HCT116 (cell line): ENCODE measurements at regions not wholly inside any gene's neighbourhood (a gene's known extent, or its start where the extent isn't known, plus 50 kb on each side); places are given as distances from the start of the nearest gene placed in this dataset.
A peak's percentile ranks its signal among the peaks of the same experiment; 100 is the strongest.
"Not testable (repeated sequence)": the region's sequence is repeated elsewhere in the genome, so short reads cannot be mapped to it uniquely, and the experiment has no call there.

Experiments
- ATAC-seq: fragments of 200-7000 bp; cut with Tn5 transposase; 2 replicates; pipeline ENCODE4 v1.9.1; 2020; ENCODE audit warnings: mild to moderate bottlenecking, moderate library complexity
- BruUV-seq: library from RNA; stranded (reverse); fragments of 400-500 nt; replicated peaks from 2 replicates; lab custom pipeline; 2021; lab: Mats Ljungman, UMichigan
- CTCF ChIA-PET: fragments of 300-600 bp; sonication (Branson Sonifier 250); formaldehyde crosslinking; loops from one replicate; lab custom pipeline; 2021; ENCODE audit warnings: antibody characterized with exemption; lab: Charles Lee
- POLR2A ChIA-PET: fragments of 300-600, 350-600 bp; sonication (Branson Sonifier 250); formaldehyde crosslinking; loops from one replicate; lab custom pipeline; 2021; ENCODE audit warnings: antibody characterized with exemption; lab: Charles Lee
- RAD21 ChIA-PET, 2 experiments: fragments of 300-600 bp; sonication (Branson Sonifier 250); formaldehyde crosslinking; loops; one replicate each; lab custom pipeline; 2023; ENCODE audit warnings: low total read pairs in 2 of 2; ENCODE audit not compliant: uncharacterized antibody in 2 of 2, unreplicated experiment in 2 of 2, low non-redundant PET in 1 of 2; lab: Charles Lee
- DNase-seq: peaks from one replicate; pipeline ENCODE4 v3.0.0-alpha.2; 2010; ENCODE audit warnings: low read depth, low spot score
- H2AFZ ChIP-seq: fragments of 200-600 bp; shearing (Covaris generic), sonication (generic); 2 replicates; pipeline ENCODE4 v1.6.1; 2017; ENCODE audit warnings: low read depth, mixed run types, mixed read lengths, antibody characterized with exemption, low read length; ENCODE audit not compliant: poor library complexity, severe bottlenecking
- H3K27ac ChIP-seq: 2 replicates; pipeline ENCODE4 v1.5.1; 2012; ENCODE audit warnings: low read depth, low read length
- H3K27me3 ChIP-seq: fragments of 200-600 bp; sonication (generic); 2 replicates; pipeline ENCODE4 v1.6.1; 2016; ENCODE audit warnings: mixed run types, low read length, mixed read lengths; ENCODE audit not compliant: insufficient read depth
- H3K36me3 ChIP-seq, 2 experiments: fragments of 200-500 bp in 1 of 2; fragments of 200-600 bp in 1 of 2; sonication (Bioruptor generic) in 1 of 2; sonication (generic) in 1 of 2; 2 replicates each; pipeline versions ENCODE4 v1.5.1 to v1.6.1; 2014 to 2016; ENCODE audit warnings: low read length in 2 of 2, inconsistent platforms in 1 of 2, mixed read lengths in 1 of 2, mixed run types in 1 of 2; ENCODE audit not compliant: insufficient read depth in 2 of 2, control insufficient read depth in 1 of 2
- H3K4me1 ChIP-seq, 2 experiments: fragments of 200-600 bp in 1 of 2; sonication (generic) in 1 of 2; 2 replicates each; pipeline versions ENCODE4 v1.5.1 to v1.6.1; 2012 to 2017; ENCODE audit warnings: low read length in 2 of 2, inconsistent platforms in 1 of 2, mild to moderate bottlenecking in 1 of 2, mixed read lengths in 1 of 2, mixed run types in 1 of 2, moderate library complexity in 1 of 2; ENCODE audit not compliant: insufficient read depth in 2 of 2, control insufficient read depth in 1 of 2
- H3K4me2 ChIP-seq: fragments of 200-600 bp; sonication (generic); 2 replicates; pipeline ENCODE4 v1.6.1; 2017; ENCODE audit warnings: mixed run types, low read length, mixed read lengths
- H3K4me3 ChIP-seq, 2 experiments: fragments of 200-600 bp in 1 of 2; sonication (generic) in 1 of 2; replicated peaks in 1 of 2; 2 replicates each; pipeline ENCODE4 v1.5.1; 2011 to 2016; ENCODE audit warnings: low read length in 2 of 2, control low read depth in 1 of 2, low read depth in 1 of 2, mild to moderate bottlenecking in 1 of 2, mixed read lengths in 1 of 2, mixed run types in 1 of 2
- H3K79me2 ChIP-seq: fragments of 200-600 bp; sonication (generic); 2 replicates; pipeline ENCODE4 v1.6.1; 2017; ENCODE audit warnings: mild to moderate bottlenecking, mixed run types, low read length, moderate library complexity, mixed read lengths; ENCODE audit not compliant: insufficient read depth
- H3K9ac ChIP-seq: fragments of 200-600 bp; sonication (generic); 2 replicates; pipeline ENCODE4 v1.6.1; 2016; ENCODE audit warnings: low read length, mixed read lengths
- H3K9me2 ChIP-seq: fragments of 200-600 bp; sonication (generic), shearing (Covaris generic); 2 replicates; pipeline ENCODE4 v1.6.1; 2017; ENCODE audit warnings: mixed run types, mild to moderate bottlenecking, moderate library complexity; ENCODE audit not compliant: insufficient read depth
- H3K9me3 ChIP-seq, 2 experiments: fragments of 200-500 bp in 1 of 2; fragments of 200-600 bp in 1 of 2; sonication (Bioruptor generic) in 1 of 2; sonication (generic) in 1 of 2; 2 replicates each; pipeline ENCODE4 v1.6.1; 2014 to 2017; ENCODE audit warnings: low read length in 2 of 2, mixed read lengths in 2 of 2, inconsistent platforms in 1 of 2, low read depth in 1 of 2, mild to moderate bottlenecking in 1 of 2, mixed run types in 1 of 2, moderate library complexity in 1 of 2; ENCODE audit not compliant: control insufficient read depth in 1 of 2, insufficient read depth in 1 of 2
- H4K20me1 ChIP-seq: fragments of 200-600 bp; sonication (generic), shearing (Covaris generic); 2 replicates; pipeline ENCODE4 v1.6.1; 2017; ENCODE audit warnings: mixed run types, mild to moderate bottlenecking, moderate library complexity; ENCODE audit not compliant: insufficient read depth
- ATF3 ChIP-seq: IDR thresholded peaks from 2 replicates; pipeline ENCODE4 v1.6.1; 2012
- CTCF ChIP-seq, 3 experiments: fragments of 200-600 bp in 1 of 3; sonication (generic) in 1 of 3; IDR thresholded peaks in 2 of 3; conservative IDR thresholded peaks in 1 of 3; 2 replicates each; pipeline ENCODE4 v1.5.1; 2012 to 2017; ENCODE audit warnings: low read depth in 2 of 3, low read length in 2 of 3, antibody characterized with exemption in 1 of 3, borderline replicate concordance in 1 of 3, control low read depth in 1 of 3, mild to moderate bottlenecking in 1 of 3, mixed read lengths in 1 of 3, mixed run types in 1 of 3, moderate library complexity in 1 of 3; ENCODE audit not compliant: insufficient read depth in 1 of 3
- FOSL1 ChIP-seq: IDR thresholded peaks from 2 replicates; pipeline ENCODE4 v1.6.1; 2012; ENCODE audit warnings: low read depth
- JUND ChIP-seq: IDR thresholded peaks from 2 replicates; pipeline ENCODE4 v1.6.1; 2012
- POLR2AphosphoS5 ChIP-seq: IDR thresholded peaks from 2 replicates; pipeline ENCODE4 v1.6.1; 2011; ENCODE audit warnings: mild to moderate bottlenecking, low read depth, low read length, moderate library complexity
- RAD21 ChIP-seq: IDR thresholded peaks from 2 replicates; pipeline ENCODE4 v1.6.1; 2012; ENCODE audit warnings: low read depth, mild to moderate bottlenecking
- SP1 ChIP-seq: IDR thresholded peaks from 2 replicates; pipeline ENCODE4 v1.6.1; 2012; ENCODE audit warnings: low read depth
- SRF ChIP-seq: IDR thresholded peaks from 2 replicates; pipeline ENCODE4 v1.6.1; 2012; ENCODE audit warnings: low read depth
- YY1 ChIP-seq: IDR thresholded peaks from 2 replicates; pipeline ENCODE4 v1.6.1; 2011; ENCODE audit warnings: low read length, low read depth, moderate library complexity, mild to moderate bottlenecking; ENCODE audit not compliant: insufficient replicate concordance; ENCODE audit errors: extremely low read depth
- ZBTB33 ChIP-seq: IDR thresholded peaks from 2 replicates; pipeline ENCODE4 v1.6.1; 2011; ENCODE audit warnings: mild to moderate bottlenecking, low read length, moderate library complexity; ENCODE audit not compliant: insufficient replicate concordance; ENCODE audit errors: extremely low read depth
- ZFX ChIP-seq: fragments of 450-650 bp; IDR thresholded peaks from 2 replicates; pipeline ENCODE4 v1.6.1; 2017
- ZNF274 ChIP-seq: fragments of 200-500 bp; sonication (Bioruptor generic); IDR thresholded peaks from 2 replicates; pipeline ENCODE4 v1.6.1; 2014; ENCODE audit warnings: mild to moderate bottlenecking, low read depth, low read length, inconsistent platforms
- intact Hi-C: fragments of 100-400 bp; cut with micrococcal nuclease; formaldehyde crosslinking; loops from 2 replicates; pipeline ENCODE4 v1.10.0; 2022

- H3K27ac ChIP-seq, H3K9me2 ChIP-seq, H3K9me3 ChIP-seq, H3K36me3 ChIP-seq, H3K4me1 ChIP-seq, H3K4me2 ChIP-seq, DNase-seq, BruUV-seq, H4K20me1 ChIP-seq, H2AFZ ChIP-seq, RAD21 ChIA-PET, CTCF ChIA-PET, H3K4me3 ChIP-seq, intact Hi-C loops, H3K9ac ChIP-seq, POLR2A ChIA-PET, H3K79me2 ChIP-seq, H3K27me3 ChIP-seq: not testable (repeated sequence)
- TF ChIP-seq CTCF (IDR thresholded peaks at IDR 0.05 in 2 of 3, conservative IDR thresholded peaks at IDR 0.05 in 1 of 3; ENCODE audit: borderline replicate concordance in 1 of 3, insufficient read depth in 1 of 3, low read depth in 2 of 3, low read length in 2 of 3), result peak in 2 of 3 experiments; percentile 25 to 40; a peak in 3 of 6 replicates
- ATAC-seq, result peak; percentile 74
Observed at GRCh38 chr14:106061877-106062500, 535.6 kb downstream of the TMEM121 start.

GRCh38 chr14:106062502-106063272 is 536.3 kb downstream of the TMEM121 start:
- no peaks in the 10 kb centered on the region for H3K27me3 ChIP-seq
- H3K4me3 ChIP-seq, result no peak overlapping the region
- no peaks in the 10 kb centered on the region for H3K9me2 ChIP-seq
- no peaks in the 10 kb centered on the region for H3K79me2 ChIP-seq
- H3K9ac ChIP-seq, result no peak overlapping the region
- no peaks in the 10 kb centered on the region for H3K4me1 ChIP-seq
- H2AFZ ChIP-seq, result no peak overlapping the region
- no peak for ATAC-seq
- H3K4me2 ChIP-seq, result no peak overlapping the region
- RAD21 ChIA-PET, result no interaction called here
- intact Hi-C loops, result no loop called here
- BruUV-seq, result no TSS peak
- no peaks in the 10 kb centered on the region for H3K9me3 ChIP-seq
- no peaks in the 10 kb centered on the region for H3K36me3 ChIP-seq
- DNase-seq, result no peak
- POLR2A ChIA-PET, result no interaction called here
- H3K27ac ChIP-seq, result no peak overlapping the region
- H4K20me1 ChIP-seq, result no peaks in the 10 kb centered on the region
- CTCF ChIA-PET, result interaction anchor here (1.2 kb wide), 1 partner anchor 117 kb away, joined by 3 read pairs; no protein-coding TSS in a partner anchor
- TF ChIP-seq ZBTB33 (no peak), ZFX (no peak), ZNF274 (no peak), RAD21 (no peak), ATF3 (no peak), POLR2AphosphoS5 (no peak), FOSL1 (no peak), YY1 (no peak), JUND (no peak), SP1 (no peak), SRF (no peak)
